ENCODE measurements at regions not wholly inside any gene's neighbourhood (a gene's known extent, or its start where the extent isn't known, plus 50 kb on each side); places are given as distances from the start of the nearest gene placed in this dataset.

- intact Hi-C loops (cut with micrococcal nuclease; ENCODE audit: unreplicated experiment) = no loop called here
- H3K79me2 ChIP-seq (ENCODE audit: insufficient read depth, low read depth, low read length) = no peaks in the 10 kb centered on the region
- ChIA-PET CTCF (ENCODE audit: unreplicated experiment) (no interaction called here), POLR2A (no interaction called here)
- no peak overlapping the region for H3K4me3 ChIP-seq (ENCODE audit: low read depth, low read length, poor library complexity, severe bottlenecking)
- no peak overlapping the region for H3K27ac ChIP-seq (ENCODE audit: low read depth, low read length, poor library complexity, severe bottlenecking)
- no peaks in the 10 kb centered on the region for H3K36me3 ChIP-seq (ENCODE audit: insufficient read depth, low read length)
- no peak overlapping the region for H2AFZ ChIP-seq (ENCODE audit: low read length)
- no peak overlapping the region for H3K4me2 ChIP-seq (ENCODE audit: low read length)
- no peaks in the 10 kb centered on the region for H3K9me3 ChIP-seq (ENCODE audit: low read length)
- no peak for DNase-seq (ENCODE audit: low spot score)
- no TSS peak for BruUV-seq (replicated peaks)
- H3K9me2 ChIP-seq (ENCODE audit: insufficient read depth, low read length) = no peaks in the 10 kb centered on the region
- H4K20me1 ChIP-seq (ENCODE audit: insufficient read depth, low read length) = no peaks in the 10 kb centered on the region
- H3K4me1 ChIP-seq (ENCODE audit: insufficient read depth, low read length, poor library complexity, severe bottlenecking) = no peaks in the 10 kb centered on the region
- no peak for TF ChIP-seq EZH2phosphoT487 (IDR thresholded peaks at IDR 0.05; ENCODE audit: borderline replicate concordance, low read depth, low read length)
- TF ChIP-seq, protein P1, sequence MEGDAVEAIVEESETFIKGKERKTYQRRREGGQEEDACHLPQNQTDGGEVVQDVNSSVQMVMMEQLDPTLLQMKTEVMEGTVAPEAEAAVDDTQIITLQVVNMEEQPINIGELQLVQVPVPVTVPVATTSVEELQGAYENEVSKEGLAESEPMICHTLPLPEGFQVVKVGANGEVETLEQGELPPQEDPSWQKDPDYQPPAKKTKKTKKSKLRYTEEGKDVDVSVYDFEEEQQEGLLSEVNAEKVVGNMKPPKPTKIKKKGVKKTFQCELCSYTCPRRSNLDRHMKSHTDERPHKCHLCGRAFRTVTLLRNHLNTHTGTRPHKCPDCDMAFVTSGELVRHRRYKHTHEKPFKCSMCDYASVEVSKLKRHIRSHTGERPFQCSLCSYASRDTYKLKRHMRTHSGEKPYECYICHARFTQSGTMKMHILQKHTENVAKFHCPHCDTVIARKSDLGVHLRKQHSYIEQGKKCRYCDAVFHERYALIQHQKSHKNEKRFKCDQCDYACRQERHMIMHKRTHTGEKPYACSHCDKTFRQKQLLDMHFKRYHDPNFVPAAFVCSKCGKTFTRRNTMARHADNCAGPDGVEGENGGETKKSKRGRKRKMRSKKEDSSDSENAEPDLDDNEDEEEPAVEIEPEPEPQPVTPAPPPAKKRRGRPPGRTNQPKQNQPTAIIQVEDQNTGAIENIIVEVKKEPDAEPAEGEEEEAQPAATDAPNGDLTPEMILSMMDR (conservative IDR thresholded peaks at IDR 0.05; ENCODE audit: low read length) = no peak
Measured at GRCh38 chr14:38948576-38948975, 154.5 kb downstream of the SEC23A start.

- TF ChIP-seq EZH2phosphoT487 (IDR thresholded peaks at IDR 0.05; ENCODE audit: borderline replicate concordance, low read depth, low read length) = no peak
- TF ChIP-seq, protein P1 (conservative IDR thresholded peaks at IDR 0.05; ENCODE audit: low read length) = no peak
- intact Hi-C loops (cut with micrococcal nuclease; ENCODE audit: unreplicated experiment) = no loop called here
- no peak overlapping the region for H2AFZ ChIP-seq (ENCODE audit: low read length)
- no peak overlapping the region for H3K4me3 ChIP-seq (ENCODE audit: low read depth, low read length, poor library complexity, severe bottlenecking)
- POLR2A ChIA-PET = no interaction called here
- H3K4me2 ChIP-seq (ENCODE audit: low read length) = no peak overlapping the region
- CTCF ChIA-PET (ENCODE audit: unreplicated experiment) = no interaction called here
- no peaks in the 10 kb centered on the region for H3K9me2 ChIP-seq (ENCODE audit: insufficient read depth, low read length)
- H3K36me3 ChIP-seq (ENCODE audit: insufficient read depth, low read length) = no peaks in the 10 kb centered on the region
- H3K9me3 ChIP-seq (ENCODE audit: low read length) = no peaks in the 10 kb centered on the region
- no TSS peak for BruUV-seq (replicated peaks)
- H3K27ac ChIP-seq (ENCODE audit: low read depth, low read length, poor library complexity, severe bottlenecking) = no peak overlapping the region
- no peaks in the 10 kb centered on the region for H3K4me1 ChIP-seq (ENCODE audit: insufficient read depth, low read length, poor library complexity, severe bottlenecking)
- no peaks in the 10 kb centered on the region for H4K20me1 ChIP-seq (ENCODE audit: insufficient read depth, low read length)
- no peaks in the 10 kb centered on the region for H3K79me2 ChIP-seq (ENCODE audit: insufficient read depth, low read depth, low read length)
- DNase-seq (ENCODE audit: low spot score) = no peak
Measured at GRCh38 chr14:38948171-38948570, 154.9 kb downstream of the SEC23A start.

- Histone ChIP-seq H3K27ac (ENCODE audit: low read depth, low read length, poor library complexity, severe bottlenecking) (no peak overlapping the region), H3K9me2 (ENCODE audit: insufficient read depth, low read length) (no peaks in the 10 kb centered on the region), H4K20me1 (ENCODE audit: insufficient read depth, low read length) (no peaks in the 10 kb centered on the region), H3K36me3 (ENCODE audit: insufficient read depth, low read length) (no peaks in the 10 kb centered on the region), H3K4me1 (ENCODE audit: insufficient read depth, low read length, poor library complexity, severe bottlenecking) (no peaks in the 10 kb centered on the region), H3K9me3 (ENCODE audit: low read length) (no peaks in the 10 kb centered on the region), H2AFZ (ENCODE audit: low read length) (no peak overlapping the region), H3K4me2 (ENCODE audit: low read length) (no peak overlapping the region), H3K4me3 (ENCODE audit: low read depth, low read length, poor library complexity, severe bottlenecking) (no peak overlapping the region), H3K79me2 (ENCODE audit: insufficient read depth, low read depth, low read length) (no peaks in the 10 kb centered on the region)
- TF ChIP-seq, protein P1 (conservative IDR thresholded peaks at IDR 0.05; ENCODE audit: low read length) = no peak
- TF ChIP-seq EZH2phosphoT487 (IDR thresholded peaks at IDR 0.05; ENCODE audit: borderline replicate concordance, low read depth, low read length) = no peak
- DNase-seq (ENCODE audit: low spot score) = no peak
- CTCF ChIA-PET (ENCODE audit: unreplicated experiment) = no interaction called here
- intact Hi-C loops (cut with micrococcal nuclease; ENCODE audit: unreplicated experiment) = no loop called here
- POLR2A ChIA-PET = interaction anchor here (0.6 kb wide), 1 partner anchor 61 kb away, joined by 3 read pairs; no protein-coding TSS in a partner anchor
- no TSS peak for BruUV-seq (replicated peaks)
Measured at GRCh38 chr14:38947343-38947742, 155.7 kb downstream of the SEC23A start.

Measured in OCI-LY7 (cell line).